ENCODE measurements at regions not wholly inside any gene's neighbourhood (a gene's known extent, or its start where the extent isn't known, plus 50 kb on each side); places are given as distances from the start of the nearest gene placed in this dataset.

DNA sequence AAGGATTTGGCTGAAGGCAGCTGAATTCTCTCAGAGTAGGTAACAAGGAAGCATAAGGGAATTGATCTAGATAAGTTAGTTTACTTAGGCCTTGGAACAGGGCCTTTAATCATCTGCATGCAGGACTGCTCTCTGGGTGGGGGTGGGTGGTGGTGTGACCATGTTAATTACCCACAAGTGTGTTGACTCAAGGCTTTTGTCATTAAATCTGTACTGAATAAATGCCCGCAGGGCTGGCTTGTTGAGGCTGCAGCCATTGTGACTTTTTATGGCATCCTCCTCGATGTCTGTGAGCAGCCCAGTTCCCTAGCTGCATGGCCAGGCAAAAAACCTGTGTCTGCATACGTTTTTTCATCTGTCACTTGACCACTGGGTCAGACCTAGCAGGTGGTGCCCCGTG, 63.5 kb upstream of the ASCC3 start:
- no peak overlapping the region for H3K9ac ChIP-seq (ENCODE audit: low read length)
- no peaks in the 10 kb centered on the region for H3F3A ChIP-seq (ENCODE audit: insufficient read depth)
- H3K27ac ChIP-seq (ENCODE audit: low read depth, low read length) = no peak overlapping the region
- H3K79me2 ChIP-seq (ENCODE audit: insufficient read depth, low read length) = no peaks in the 10 kb centered on the region
- H3K4me3 ChIP-seq (ENCODE audit: insufficient read depth, low read length, poor library complexity, severe bottlenecking) = no peak overlapping the region
- H3K9me2 ChIP-seq (replicated peaks; ENCODE audit: insufficient read depth, low read length) = no peaks in the 10 kb centered on the region
- no peaks in the 10 kb centered on the region for H4K20me1 ChIP-seq (ENCODE audit: low read depth, low read length)
- H3K27me3 ChIP-seq (ENCODE audit: low read length) = no peaks in the 10 kb centered on the region
- H3K9me3 ChIP-seq (ENCODE audit: insufficient read depth, low read length) = no peaks in the 10 kb centered on the region
- H3K36me3 ChIP-seq (ENCODE audit: low read length) = no peaks in the 10 kb centered on the region
- no peak overlapping the region for H3K4me2 ChIP-seq (ENCODE audit: low read depth, low read length, poor library complexity, severe bottlenecking)
- TF ChIP-seq EZH2phosphoT487 (conservative IDR thresholded peaks at IDR 0.05; ENCODE audit: low read length) = no peak
- TF ChIP-seq, protein P1, sequence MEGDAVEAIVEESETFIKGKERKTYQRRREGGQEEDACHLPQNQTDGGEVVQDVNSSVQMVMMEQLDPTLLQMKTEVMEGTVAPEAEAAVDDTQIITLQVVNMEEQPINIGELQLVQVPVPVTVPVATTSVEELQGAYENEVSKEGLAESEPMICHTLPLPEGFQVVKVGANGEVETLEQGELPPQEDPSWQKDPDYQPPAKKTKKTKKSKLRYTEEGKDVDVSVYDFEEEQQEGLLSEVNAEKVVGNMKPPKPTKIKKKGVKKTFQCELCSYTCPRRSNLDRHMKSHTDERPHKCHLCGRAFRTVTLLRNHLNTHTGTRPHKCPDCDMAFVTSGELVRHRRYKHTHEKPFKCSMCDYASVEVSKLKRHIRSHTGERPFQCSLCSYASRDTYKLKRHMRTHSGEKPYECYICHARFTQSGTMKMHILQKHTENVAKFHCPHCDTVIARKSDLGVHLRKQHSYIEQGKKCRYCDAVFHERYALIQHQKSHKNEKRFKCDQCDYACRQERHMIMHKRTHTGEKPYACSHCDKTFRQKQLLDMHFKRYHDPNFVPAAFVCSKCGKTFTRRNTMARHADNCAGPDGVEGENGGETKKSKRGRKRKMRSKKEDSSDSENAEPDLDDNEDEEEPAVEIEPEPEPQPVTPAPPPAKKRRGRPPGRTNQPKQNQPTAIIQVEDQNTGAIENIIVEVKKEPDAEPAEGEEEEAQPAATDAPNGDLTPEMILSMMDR (IDR thresholded peaks at IDR 0.05; ENCODE audit: insufficient read depth, low read length, poor library complexity, severe bottlenecking) = no peak
- no peak overlapping the region for H2AFZ ChIP-seq (ENCODE audit: low read depth, low read length, severe bottlenecking)

DNA sequence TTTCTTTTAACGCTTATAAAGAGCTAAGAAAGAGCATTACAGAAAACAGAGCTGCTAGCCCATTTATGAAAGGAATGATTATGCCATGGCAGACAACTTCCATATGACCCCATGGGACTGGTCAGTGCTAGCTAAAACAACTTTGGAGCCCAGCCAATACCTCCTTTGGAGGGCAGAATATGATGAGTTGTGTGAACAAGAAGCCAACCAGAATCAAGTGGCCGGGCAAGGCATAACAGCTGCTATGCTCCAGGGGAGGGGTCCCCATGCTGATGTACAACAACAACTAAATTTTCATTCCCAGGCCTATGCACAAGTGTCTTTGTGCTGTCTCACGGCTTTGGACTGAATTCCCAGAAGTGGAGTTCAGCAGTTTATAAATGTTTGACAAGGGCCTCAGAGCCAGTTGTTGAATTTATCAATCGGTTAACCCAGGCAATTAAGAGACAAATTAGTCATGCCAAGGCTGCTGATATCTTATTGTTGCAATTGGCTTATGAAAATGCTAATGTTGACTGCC, 65.0 kb upstream of the ASCC3 start:
- H3K27ac ChIP-seq (ENCODE audit: low read depth, low read length) = no peak overlapping the region
- no peaks in the 10 kb centered on the region for H3K9me2 ChIP-seq (replicated peaks; ENCODE audit: insufficient read depth, low read length)
- no peak overlapping the region for H3K4me2 ChIP-seq (ENCODE audit: low read depth, low read length, poor library complexity, severe bottlenecking)
- H3K4me3 ChIP-seq (ENCODE audit: insufficient read depth, low read length, poor library complexity, severe bottlenecking) = no peak overlapping the region
- H2AFZ ChIP-seq (ENCODE audit: low read depth, low read length, severe bottlenecking) = no peak overlapping the region
- TF ChIP-seq EZH2phosphoT487 (conservative IDR thresholded peaks at IDR 0.05; ENCODE audit: low read length) = no peak
- TF ChIP-seq, protein P1 (IDR thresholded peaks at IDR 0.05; ENCODE audit: insufficient read depth, low read length, poor library complexity, severe bottlenecking) = no peak
- no peaks in the 10 kb centered on the region for H3K79me2 ChIP-seq (ENCODE audit: insufficient read depth, low read length)
- H3K27me3 ChIP-seq (ENCODE audit: low read length) = no peaks in the 10 kb centered on the region
- no peaks in the 10 kb centered on the region for H3K9me3 ChIP-seq (ENCODE audit: insufficient read depth, low read length)
- no peaks in the 10 kb centered on the region for H4K20me1 ChIP-seq (ENCODE audit: low read depth, low read length)
- no peaks in the 10 kb centered on the region for H3K36me3 ChIP-seq (ENCODE audit: low read length)
- H3F3A ChIP-seq (ENCODE audit: insufficient read depth) = no peaks in the 10 kb centered on the region
- no peak overlapping the region for H3K9ac ChIP-seq (ENCODE audit: low read length)

DNA sequence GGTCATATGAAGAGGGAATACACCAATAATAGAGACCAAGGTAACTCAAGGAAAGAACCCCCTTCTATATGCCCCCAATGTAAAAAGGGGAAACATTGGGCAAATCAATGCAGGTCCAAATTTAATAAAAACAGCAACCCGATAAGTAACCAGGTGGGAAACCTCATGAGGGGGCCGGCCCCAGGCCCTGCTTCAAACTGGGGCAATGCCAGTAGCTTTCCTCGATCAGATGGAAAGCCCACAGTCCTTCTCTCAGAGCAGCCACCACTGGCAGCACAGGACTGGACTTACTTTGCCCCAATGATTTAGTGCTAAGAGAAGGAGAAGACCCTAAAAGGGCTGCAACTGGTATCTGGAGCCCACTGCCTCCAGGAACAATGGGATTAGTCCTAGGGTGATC, 65.6 kb upstream of the ASCC3 start:
- Histone ChIP-seq H3F3A (ENCODE audit: insufficient read depth) (no peaks in the 10 kb centered on the region), H3K4me3 (ENCODE audit: insufficient read depth, low read length, poor library complexity, severe bottlenecking) (no peak overlapping the region), H4K20me1 (ENCODE audit: low read depth, low read length) (no peaks in the 10 kb centered on the region), H3K9me3 (ENCODE audit: insufficient read depth, low read length) (no peaks in the 10 kb centered on the region), H3K79me2 (ENCODE audit: insufficient read depth, low read length) (no peaks in the 10 kb centered on the region), H3K4me2 (ENCODE audit: low read depth, low read length, poor library complexity, severe bottlenecking) (no peak overlapping the region), H3K9ac (ENCODE audit: low read length) (no peak overlapping the region), H2AFZ (ENCODE audit: low read depth, low read length, severe bottlenecking) (no peak overlapping the region), H3K36me3 (ENCODE audit: low read length) (no peaks in the 10 kb centered on the region), H3K27ac (ENCODE audit: low read depth, low read length) (no peak overlapping the region), H3K9me2 (replicated peaks; ENCODE audit: insufficient read depth, low read length) (no peaks in the 10 kb centered on the region), H3K27me3 (ENCODE audit: low read length) (no peaks in the 10 kb centered on the region)
- TF ChIP-seq, protein P1 (IDR thresholded peaks at IDR 0.05; ENCODE audit: insufficient read depth, low read length, poor library complexity, severe bottlenecking) = no peak
- TF ChIP-seq EZH2phosphoT487 (conservative IDR thresholded peaks at IDR 0.05; ENCODE audit: low read length) = no peak

Data from SU-DHL-6 (cell line).